ENCODE measurements at regions not wholly inside any gene's neighbourhood (a gene's known extent, or its start where the extent isn't known, plus 50 kb on each side); places are given as distances from the start of the nearest gene placed in this dataset.
"Not testable (repeated sequence)": the region's sequence is repeated elsewhere in the genome, so short reads cannot be mapped to it uniquely, and the experiment has no call there.

DNA sequence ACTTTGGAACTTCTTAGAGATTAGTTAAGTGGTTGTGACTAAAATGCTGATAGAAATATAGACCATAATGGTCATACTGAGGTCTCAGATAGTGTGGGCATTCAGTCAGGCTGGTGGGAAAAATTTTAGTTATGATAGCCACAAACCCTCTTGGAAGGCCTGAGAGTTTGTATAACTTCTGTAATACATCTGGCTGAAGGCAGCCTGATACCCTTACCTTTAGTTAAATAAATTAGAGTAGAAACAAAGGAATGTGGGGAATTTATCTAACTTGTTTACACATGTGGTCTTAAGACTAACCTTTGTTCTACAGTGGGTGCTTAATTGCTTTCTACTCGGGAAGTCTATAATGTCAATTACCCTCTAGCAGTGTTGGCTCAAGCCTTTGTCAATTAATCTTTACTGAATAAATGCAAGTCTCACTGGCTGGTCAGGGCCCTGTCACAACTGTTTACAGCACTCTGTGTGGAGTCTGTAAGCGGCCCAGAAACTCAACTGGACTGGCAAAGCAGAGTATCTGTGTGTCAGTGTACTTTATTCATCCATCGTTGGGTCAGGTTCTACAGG, 184.0 kb downstream of the FBXO4 start:
- no peak overlapping the region for H3K27ac ChIP-seq (ENCODE audit: insufficient read depth, low read depth, low read length)
- no peak overlapping the region for H3K4me2 ChIP-seq (ENCODE audit: insufficient read depth, low read length)
- no peaks in the 10 kb centered on the region for H3K27me3 ChIP-seq (ENCODE audit: control insufficient read depth in 2 of 2, insufficient read depth in 2 of 2, low read length in 2 of 2)
- BruUV-seq (replicated peaks) = no TSS peak
- intact Hi-C loops (cut with micrococcal nuclease) = no loop called here
- CTCF ChIA-PET = no interaction called here
- no peak overlapping the region for H2AFZ ChIP-seq (ENCODE audit: low read depth, low read length)
- H3K9me1 ChIP-seq (replicated peaks; ENCODE audit: control insufficient read depth, extremely low read depth, insufficient read depth, low read length) = no peaks in the 10 kb centered on the region
- H3K4me3 ChIP-seq (replicated peaks in 1 of 3; ENCODE audit: insufficient read depth in 1 of 3, low read depth in 1 of 3, low read length in 3 of 3) = no peak overlapping the region
- H4K20me1 ChIP-seq (replicated peaks; ENCODE audit: control insufficient read depth, extremely low read depth, insufficient read depth, low read length) = no peaks in the 10 kb centered on the region
- H3K79me2 ChIP-seq (ENCODE audit: control insufficient read depth, insufficient read depth, low read length) = no peaks in the 10 kb centered on the region
- H3K9ac ChIP-seq (replicated peaks; ENCODE audit: extremely low read depth, insufficient read depth, low read length) = no peak overlapping the region
- POLR2A ChIA-PET = no interaction called here
- no peaks in the 10 kb centered on the region for H3K36me3 ChIP-seq (ENCODE audit: control insufficient read depth in 2 of 2, extremely low read depth in 1 of 2, insufficient read depth in 2 of 2, low read length in 2 of 2)
- FAIRE-seq = no peak
- H3K4me1 ChIP-seq (ENCODE audit: control insufficient read depth, extremely low read depth, insufficient read depth, low read length) = no peaks in the 10 kb centered on the region
- dilution Hi-C loops (cut with MboI; ENCODE audit: extremely low pct_ligation_motif_present, low sequenced_read_pairs) = no loop called here
- no peak for DNase-seq (ENCODE audit: low read depth, low spot score)
- no peaks in the 10 kb centered on the region for H3K9me3 ChIP-seq (replicated peaks; ENCODE audit: control insufficient read depth, insufficient read depth, low read length)
- no peak for TF ChIP-seq POLR2A (IDR thresholded peaks at IDR 0.05; ENCODE audit: low read depth, low read length)
- no peak for TF ChIP-seq MYC (IDR thresholded peaks at IDR 0.05; ENCODE audit: low read depth, low read length)
- TF ChIP-seq, protein P1, sequence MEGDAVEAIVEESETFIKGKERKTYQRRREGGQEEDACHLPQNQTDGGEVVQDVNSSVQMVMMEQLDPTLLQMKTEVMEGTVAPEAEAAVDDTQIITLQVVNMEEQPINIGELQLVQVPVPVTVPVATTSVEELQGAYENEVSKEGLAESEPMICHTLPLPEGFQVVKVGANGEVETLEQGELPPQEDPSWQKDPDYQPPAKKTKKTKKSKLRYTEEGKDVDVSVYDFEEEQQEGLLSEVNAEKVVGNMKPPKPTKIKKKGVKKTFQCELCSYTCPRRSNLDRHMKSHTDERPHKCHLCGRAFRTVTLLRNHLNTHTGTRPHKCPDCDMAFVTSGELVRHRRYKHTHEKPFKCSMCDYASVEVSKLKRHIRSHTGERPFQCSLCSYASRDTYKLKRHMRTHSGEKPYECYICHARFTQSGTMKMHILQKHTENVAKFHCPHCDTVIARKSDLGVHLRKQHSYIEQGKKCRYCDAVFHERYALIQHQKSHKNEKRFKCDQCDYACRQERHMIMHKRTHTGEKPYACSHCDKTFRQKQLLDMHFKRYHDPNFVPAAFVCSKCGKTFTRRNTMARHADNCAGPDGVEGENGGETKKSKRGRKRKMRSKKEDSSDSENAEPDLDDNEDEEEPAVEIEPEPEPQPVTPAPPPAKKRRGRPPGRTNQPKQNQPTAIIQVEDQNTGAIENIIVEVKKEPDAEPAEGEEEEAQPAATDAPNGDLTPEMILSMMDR (IDR thresholded peaks at IDR 0.05; ENCODE audit: extremely low read depth in 1 of 2, insufficient read depth in 1 of 2, low read depth in 1 of 2, low read length in 2 of 2) = no peak
- no peak for TF ChIP-seq POLR2AphosphoS5 (IDR thresholded peaks at IDR 0.05; ENCODE audit: insufficient read depth, low read depth, low read length)
- no peak for TF ChIP-seq FOS (IDR thresholded peaks at IDR 0.05; ENCODE audit: borderline replicate concordance, insufficient read depth, low read length)
- TF ChIP-seq EZH2 (IDR thresholded peaks at IDR 0.05; ENCODE audit: borderline replicate concordance, low read depth, low read length, severe bottlenecking) = no peak
- TF ChIP-seq JUN (IDR thresholded peaks at IDR 0.05; ENCODE audit: borderline replicate concordance, insufficient read depth, insufficient read length, low read depth) = no peak
- TF ChIP-seq GATA2 (IDR thresholded peaks at IDR 0.05; ENCODE audit: insufficient read depth, insufficient read length, low read depth, low read length) = no peak
- TF ChIP-seq, protein P2, sequence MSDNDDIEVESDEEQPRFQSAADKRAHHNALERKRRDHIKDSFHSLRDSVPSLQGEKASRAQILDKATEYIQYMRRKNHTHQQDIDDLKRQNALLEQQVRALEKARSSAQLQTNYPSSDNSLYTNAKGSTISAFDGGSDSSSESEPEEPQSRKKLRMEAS (IDR thresholded peaks at IDR 0.05; ENCODE audit: insufficient read depth, insufficient read length) = no peak

DNA sequence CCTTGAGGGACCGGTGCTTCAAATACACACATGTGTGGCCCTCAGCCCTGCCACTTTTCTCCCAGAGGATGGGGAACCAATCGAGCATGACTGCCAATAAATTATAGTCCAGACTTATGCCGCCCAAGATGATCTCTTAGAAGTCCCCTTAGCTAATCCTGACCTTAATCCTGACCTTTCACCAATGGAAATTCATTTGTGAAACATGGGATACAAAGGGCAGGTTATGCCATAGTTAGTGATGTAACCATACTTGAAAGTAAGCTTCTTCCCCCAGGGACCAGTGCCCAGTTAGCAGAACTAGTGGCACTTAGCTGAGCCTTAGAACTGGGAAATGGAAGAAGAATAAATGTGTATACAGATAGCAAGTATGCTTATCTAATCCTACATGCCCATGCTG, 190.6 kb downstream of the FBXO4 start:
- H3K79me2 ChIP-seq (ENCODE audit: control insufficient read depth, insufficient read depth, low read length); dilution Hi-C loops (cut with MboI; ENCODE audit: extremely low pct_ligation_motif_present, low sequenced_read_pairs); H3K4me1 ChIP-seq (ENCODE audit: control insufficient read depth, extremely low read depth, insufficient read depth, low read length); H4K20me1 ChIP-seq (replicated peaks; ENCODE audit: control insufficient read depth, extremely low read depth, insufficient read depth, low read length); intact Hi-C loops (cut with micrococcal nuclease); H3K36me3 ChIP-seq (ENCODE audit: control insufficient read depth in 2 of 2, extremely low read depth in 1 of 2, insufficient read depth in 2 of 2, low read length in 2 of 2); POLR2A ChIA-PET; H2AFZ ChIP-seq (ENCODE audit: low read depth, low read length); H3K9me1 ChIP-seq (replicated peaks; ENCODE audit: control insufficient read depth, extremely low read depth, insufficient read depth, low read length); H3K4me3 ChIP-seq (replicated peaks in 1 of 3; ENCODE audit: insufficient read depth in 1 of 3, low read depth in 1 of 3, low read length in 3 of 3); H3K9ac ChIP-seq (replicated peaks; ENCODE audit: extremely low read depth, insufficient read depth, low read length); CTCF ChIA-PET; DNase-seq (ENCODE audit: low read depth, low spot score); H3K27me3 ChIP-seq (ENCODE audit: control insufficient read depth in 2 of 2, insufficient read depth in 2 of 2, low read length in 2 of 2); BruUV-seq (replicated peaks); FAIRE-seq; H3K4me2 ChIP-seq (ENCODE audit: insufficient read depth, low read length); H3K27ac ChIP-seq (ENCODE audit: insufficient read depth, low read depth, low read length); H3K9me3 ChIP-seq (replicated peaks; ENCODE audit: control insufficient read depth, insufficient read depth, low read length): not testable (repeated sequence)

All from endothelial cell of umbilical vein (primary cell).